Prostate gland (tissue), 2 donors: ENCODE measurements at regions not wholly inside any gene's neighbourhood (a gene's known extent, or its start where the extent isn't known, plus 50 kb on each side); places are given as distances from the start of the nearest gene placed in this dataset.

Experiments used
- CTCF ChIP-seq, 4 experiments: fragments of 200-600 bp in 2 of 4; fragments of 450-650 bp in 2 of 4; sonication (generic) in 2 of 4; IDR thresholded peaks; 1 replicate in 3 of 4; 2 replicates in 1 of 4; pipeline ENCODE4 v1.5.1; 2016 to 2019; ENCODE audit warnings: antibody characterized with exemption in 4 of 4, mild to moderate bottlenecking in 2 of 4, moderate library complexity in 2 of 4
- POLR2A ChIP-seq: fragments of 450-650 bp; IDR thresholded peaks from one replicate; pipeline ENCODE4 v1.6.1; 2016; ENCODE audit warnings: antibody characterized with exemption, mild to moderate bottlenecking
- POLR2AphosphoS5 ChIP-seq: sonication (generic); formaldehyde crosslinking; IDR thresholded peaks from one replicate; pipeline ENCODE4 v1.6.1; 2017; ENCODE audit warnings: antibody characterized with exemption

GRCh38 chr10:59075576-59075975 is 100.9 kb upstream of the PHYHIPL start:
- TF ChIP-seq CTCF (IDR thresholded peaks at IDR 0.05) (no peak), POLR2A (no peak), POLR2AphosphoS5 (no peak)
